NCI-H2171 (cell line): ENCODE measurements at regions not wholly inside any gene's neighbourhood (a gene's known extent, or its start where the extent isn't known, plus 50 kb on each side); places are given as distances from the start of the nearest gene placed in this dataset.

Source experiments
- DNase-seq: peaks from one replicate; lab custom pipeline; 2025; lab: John Stamatoyannopoulos, UW

GRCh38 chr6:164021589-164022250 is 607.2 kb downstream of the QKI start:
- no peak for DNase-seq

GRCh38 chr6:164020142-164020541 is 605.6 kb downstream of the QKI start:
- no peak for DNase-seq

GRCh38 chr6:164018133-164018532 is 603.6 kb downstream of the QKI start:
- DNase-seq, result no peak

GRCh38 chr6:164016056-164016455 is 601.5 kb downstream of the QKI start:
- DNase-seq, result no peak

- DNase-seq, result no peak
Observed at GRCh38 chr6:164015088-164015484, 600.6 kb downstream of the QKI start.

GRCh38 chr6:164014346-164015087 is 600.0 kb downstream of the QKI start:
- DNase-seq, result no peak

- DNase-seq, result no peak
Observed at GRCh38 chr6:164013480-164014208, 599.1 kb downstream of the QKI start.

- no peak for DNase-seq
Observed at GRCh38 chr6:164011321-164011720, 596.8 kb downstream of the QKI start.

- no peak for DNase-seq
Observed at GRCh38 chr6:164010441-164011103, 596.1 kb downstream of the QKI start.

GRCh38 chr6:164008902-164009301 is 594.4 kb downstream of the QKI start:
- no peak for DNase-seq

- no peak for DNase-seq
Observed at GRCh38 chr6:164007881-164008280, 593.4 kb downstream of the QKI start.

- no peak for DNase-seq
Observed at GRCh38 chr6:164006459-164006858, 591.9 kb downstream of the QKI start.

- DNase-seq, result no peak
Observed at GRCh38 chr6:164005004-164005711, 590.6 kb downstream of the QKI start.

GRCh38 chr6:164000276-164000675 is 585.8 kb downstream of the QKI start:
- DNase-seq, result no peak

- DNase-seq, result no peak
Observed at GRCh38 chr6:163999475-164000125, 585.1 kb downstream of the QKI start.

- no peak for DNase-seq
Observed at GRCh38 chr6:163998496-163998895, 584.0 kb downstream of the QKI start.

- no peak for DNase-seq
Observed at GRCh38 chr6:163996491-163996890, 582.0 kb downstream of the QKI start.

- DNase-seq, result no peak
Observed at GRCh38 chr6:163994566-163994965, 580.0 kb downstream of the QKI start.

GRCh38 chr6:163992701-163993100 is 578.2 kb downstream of the QKI start:
- no peak for DNase-seq

- no peak for DNase-seq
Observed at GRCh38 chr6:163992056-163992455, 577.5 kb downstream of the QKI start.

- DNase-seq, result no peak
Observed at GRCh38 chr6:163991321-163991720, 576.8 kb downstream of the QKI start.
